Common myeloid progenitor, CD34-positive (primary cell): ENCODE measurements at regions not wholly inside any gene's neighbourhood (a gene's known extent, or its start where the extent isn't known, plus 50 kb on each side); places are given as distances from the start of the nearest gene placed in this dataset.
"Not testable (repeated sequence)": the region's sequence is repeated elsewhere in the genome, so short reads cannot be mapped to it uniquely, and the experiment has no call there.

ENCODE experiments used
- CTCF ChIA-PET: fragments of 350-600 bp; sonication (Branson Sonifier 250); formaldehyde crosslinking; loops from one replicate; lab custom pipeline; 2021; ENCODE audit warnings: antibody characterized with exemption; lab: Charles Lee
- POLR2A ChIA-PET: fragments of 350-600 bp; sonication (Branson Sonifier 250); formaldehyde crosslinking; loops from one replicate; lab custom pipeline; 2021; ENCODE audit warnings: antibody characterized with exemption; lab: Charles Lee
- DNase-seq, 3 donors: peaks; one replicate each; pipeline versions ENCODE4 v3.0.0 to v3.0.0-alpha.2; 2013
- H3K27ac ChIP-seq, 2 experiments: 1 replicate in 1 of 2; 2 replicates in 1 of 2; pipeline ENCODE4 v1.7.0; 2013; ENCODE audit warnings: inconsistent platforms in 2 of 2, low read length in 2 of 2, mild to moderate bottlenecking in 2 of 2, low read depth in 1 of 2, moderate library complexity in 1 of 2; ENCODE audit not compliant: severe bottlenecking in 2 of 2, insufficient read depth in 1 of 2, poor library complexity in 1 of 2
- H3K27me3 ChIP-seq, 5 experiments: replicated peaks in 2 of 5; 1 replicate in 3 of 5; 2 replicates in 2 of 5; pipeline versions ENCODE4 v1.6.1 to v1.7.0; 2013; ENCODE audit warnings: low read length in 4 of 5, mild to moderate bottlenecking in 2 of 5, moderate library complexity in 2 of 5, inconsistent platforms in 1 of 5; ENCODE audit not compliant: insufficient read depth in 5 of 5, control insufficient read depth in 4 of 5
- H3K36me3 ChIP-seq, 4 experiments: 1 replicate in 2 of 4; 2 replicates in 2 of 4; pipeline versions ENCODE4 v1.6.1 to v1.7.0; 2013; ENCODE audit warnings: low read length in 3 of 4, control low read depth in 1 of 4, mild to moderate bottlenecking in 1 of 4; ENCODE audit not compliant: control insufficient read depth in 4 of 4, insufficient read depth in 4 of 4
- H3K4me1 ChIP-seq, 4 experiments: 1 replicate in 3 of 4; 2 replicates in 1 of 4; pipeline versions ENCODE4 v1.6.1 to v1.7.1; 2013; ENCODE audit warnings: low read length in 3 of 4, mild to moderate bottlenecking in 3 of 4, control low read depth in 1 of 4, inconsistent platforms in 1 of 4, moderate library complexity in 1 of 4; ENCODE audit not compliant: control insufficient read depth in 4 of 4, insufficient read depth in 4 of 4; ENCODE audit errors: control extremely low read depth in 1 of 4
- H3K4me3 ChIP-seq, 7 experiments: 1 replicate in 4 of 7; 2 replicates in 3 of 7; pipeline versions ENCODE4 v1.5.1 to v1.7.0; 2013; ENCODE audit warnings: mild to moderate bottlenecking in 7 of 7, low read length in 6 of 7, moderate library complexity in 6 of 7, inconsistent platforms in 2 of 7, low read depth in 2 of 7, control low read depth in 1 of 7; ENCODE audit not compliant: insufficient read depth in 4 of 7, control insufficient read depth in 1 of 7; ENCODE audit errors: extremely low read depth in 1 of 7
- H3K9me3 ChIP-seq, 5 experiments: 1 replicate in 4 of 5; 2 replicates in 1 of 5; pipeline versions ENCODE4 v1.6.1 to v1.7.1; 2013; ENCODE audit warnings: low read length in 4 of 5, mild to moderate bottlenecking in 2 of 5, inconsistent platforms in 1 of 5, low read depth in 1 of 5, moderate library complexity in 1 of 5; ENCODE audit not compliant: control insufficient read depth in 4 of 5, insufficient read depth in 2 of 5; ENCODE audit errors: control extremely low read depth in 1 of 5
- WGBS: methylation state at CpG from one replicate; pipeline ENCODE4 v1.1.5; 2013; ENCODE audit not compliant: insufficient coverage; 5-methylcytosine and 5-hydroxymethylcytosine counted together

DNA sequence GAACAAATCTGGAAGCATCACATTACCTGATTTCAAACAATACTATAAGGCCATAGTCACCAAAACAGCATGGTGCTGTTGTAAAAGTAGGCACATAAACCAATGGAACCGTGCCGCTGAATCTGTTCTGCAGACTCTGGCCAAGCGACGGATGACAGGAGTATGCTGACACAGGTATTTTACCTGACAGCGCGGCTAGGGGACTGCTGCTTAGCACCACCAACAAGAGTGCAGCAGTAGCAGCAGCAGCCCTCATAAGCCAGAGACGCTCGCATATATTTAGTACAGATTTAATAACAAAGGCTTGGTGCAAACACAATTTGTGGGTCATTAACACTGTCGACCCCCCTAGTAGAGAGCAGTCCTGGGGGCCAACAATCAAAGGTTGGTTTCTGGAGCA is 677.6 kb upstream of the LMO3 start:
- DNase-seq: no peak
- Histone ChIP-seq H3K36me3 (no peaks in the 10 kb centered on the region), H3K4me3 (no peak overlapping the region), H3K9me3 (peaks cover 0 to 4% (median 0%) of the 10 kb centered on the region in 5 experiments), H3K27ac (no peak overlapping the region), H3K4me1 (no peaks in the 10 kb centered on the region), H3K27me3 (no peaks in the 10 kb centered on the region)
- POLR2A ChIA-PET: no interaction called here
- WGBS: 94% methylated on average over 9 of the region's 9 CpGs
- CTCF ChIA-PET: no interaction called here

DNA sequence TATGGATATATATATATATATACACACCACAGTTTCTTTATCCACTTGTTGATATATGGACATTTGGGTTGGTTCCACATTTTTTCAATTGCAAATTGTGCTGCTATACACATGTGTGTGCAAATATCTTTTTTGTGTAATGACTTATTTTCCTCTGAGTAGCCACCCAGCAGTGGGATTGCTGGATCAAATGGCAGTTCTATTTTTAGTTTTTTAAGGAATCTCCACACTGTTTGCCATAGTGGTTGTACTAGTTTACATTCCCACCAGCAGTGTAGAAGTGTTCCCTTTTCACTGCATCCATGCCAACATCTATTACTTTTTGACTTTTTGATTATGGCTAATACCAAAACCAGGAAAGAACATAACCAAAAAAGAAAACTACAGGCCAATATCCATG is 676.2 kb upstream of the LMO3 start:
- H3K4me3 ChIP-seq, H3K4me1 ChIP-seq, DNase-seq, H3K9me3 ChIP-seq, H3K27me3 ChIP-seq, H3K27ac ChIP-seq, H3K36me3 ChIP-seq, POLR2A ChIA-PET, CTCF ChIA-PET: not testable (repeated sequence)

DNA sequence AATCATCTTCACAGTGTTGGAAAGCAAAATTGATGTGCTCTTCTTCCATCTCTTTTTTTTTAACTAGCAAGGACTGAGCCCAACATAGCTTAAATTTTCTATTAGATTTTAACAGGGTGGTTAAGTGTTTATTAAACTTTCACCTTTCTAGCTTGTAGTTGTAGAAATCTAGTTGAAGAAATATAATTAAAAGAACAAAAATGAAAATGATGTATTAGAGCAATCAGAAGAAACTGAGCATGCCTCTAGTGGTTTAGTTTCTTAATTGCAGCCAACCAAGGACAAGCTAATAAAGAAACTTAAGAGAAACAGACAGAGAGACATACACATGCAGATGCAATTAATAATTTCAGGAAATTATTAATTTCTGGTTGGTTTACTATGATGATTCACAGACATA is 673.0 kb upstream of the LMO3 start:
- no peaks in the 10 kb centered on the region for H3K36me3 ChIP-seq
- ChIA-PET CTCF (no interaction called here), POLR2A (no interaction called here)
- no peaks in the 10 kb centered on the region for H3K9me3 ChIP-seq
- H3K4me3 ChIP-seq: no peak overlapping the region
- no peak for DNase-seq
- no peak overlapping the region for H3K27ac ChIP-seq
- H3K27me3 ChIP-seq: no peaks in the 10 kb centered on the region
- H3K4me1 ChIP-seq: no peaks in the 10 kb centered on the region

DNA sequence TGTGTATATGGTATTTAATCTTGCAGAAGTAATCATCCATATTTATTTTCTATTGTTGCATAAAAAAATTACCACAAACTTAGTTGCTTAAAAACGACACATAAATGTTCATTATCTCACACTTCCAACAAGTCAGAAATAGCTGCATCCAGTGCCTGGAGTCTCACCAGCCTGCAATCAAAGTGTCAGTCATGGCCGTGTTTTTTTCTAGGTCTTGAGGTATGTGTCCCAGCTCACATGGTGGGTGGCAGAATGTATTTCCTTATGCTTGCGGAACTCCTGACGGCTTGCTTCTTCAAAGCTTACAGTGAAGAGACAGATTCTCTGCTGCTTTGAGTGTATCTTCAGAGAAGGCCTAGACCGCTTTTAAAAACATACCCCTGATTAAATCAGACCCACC is 670.2 kb upstream of the LMO3 start:
- Histone ChIP-seq H3K9me3 (no peaks in the 10 kb centered on the region), H3K27me3 (no peaks in the 10 kb centered on the region), H3K36me3 (no peaks in the 10 kb centered on the region), H3K4me1 (no peaks in the 10 kb centered on the region), H3K4me3 (no peak overlapping the region), H3K27ac (no peak overlapping the region)
- ChIA-PET CTCF (no interaction called here), POLR2A (no interaction called here)
- WGBS: 85% methylated on average over 4 of the region's 5 CpGs
- no peak for DNase-seq

DNA sequence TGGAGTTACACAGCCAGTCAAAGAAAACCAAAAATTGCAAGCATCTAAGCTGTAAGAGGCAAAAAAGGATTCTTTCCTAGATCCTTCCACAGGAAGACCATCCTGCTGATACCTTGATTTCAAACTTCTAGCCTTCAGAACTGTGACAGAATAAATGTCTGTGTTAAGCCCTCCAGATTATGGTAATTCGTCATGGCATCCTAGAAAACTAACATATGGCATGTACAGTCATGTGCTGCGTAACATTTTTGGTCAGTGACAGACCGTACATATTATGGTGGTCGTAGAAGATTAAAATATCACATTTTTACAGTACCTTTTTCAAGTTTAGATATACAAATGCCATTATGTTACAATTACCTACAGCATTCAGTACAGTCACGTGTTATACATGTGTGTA is 660.9 kb upstream of the LMO3 start:
- POLR2A ChIA-PET: no interaction called here
- Histone ChIP-seq H3K4me3 (no peak overlapping the region), H3K9me3 (no peaks in the 10 kb centered on the region), H3K36me3 (no peaks in the 10 kb centered on the region), H3K27ac (no peak overlapping the region), H3K4me1 (no peaks in the 10 kb centered on the region), H3K27me3 (no peaks in the 10 kb centered on the region)
- DNase-seq: no peak
- CTCF ChIA-PET: no interaction called here
- 100% methylated on average over 1 of the region's 5 CpGs for WGBS

DNA sequence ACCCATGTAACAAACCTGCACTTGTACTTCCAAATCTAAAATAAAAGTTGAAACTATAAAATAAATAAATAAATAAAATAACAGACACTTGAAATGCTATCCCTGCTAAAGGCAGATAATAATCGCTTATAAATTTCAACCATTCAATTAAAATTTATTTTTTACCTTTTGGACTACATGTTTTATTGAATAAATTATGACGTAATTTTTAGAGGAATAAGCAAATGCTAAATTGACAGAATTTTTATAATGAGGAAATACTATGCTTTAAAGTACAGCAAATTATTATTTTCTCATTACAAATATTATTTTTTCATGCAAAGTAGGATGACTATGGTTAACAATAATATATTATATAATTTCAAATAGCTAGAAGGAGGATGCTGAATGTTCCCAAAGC is 658.6 kb upstream of the LMO3 start:
- H3K27ac ChIP-seq: no peak overlapping the region
- H3K4me3 ChIP-seq: no peak overlapping the region
- H3K9me3 ChIP-seq: no peaks in the 10 kb centered on the region
- POLR2A ChIA-PET: no interaction called here
- CTCF ChIA-PET: no interaction called here
- WGBS: no CpG with 5 or more reads among the region's 2 CpGs
- H3K36me3 ChIP-seq: no peaks in the 10 kb centered on the region
- no peaks in the 10 kb centered on the region for H3K27me3 ChIP-seq
- no peak for DNase-seq
- H3K4me1 ChIP-seq: no peaks in the 10 kb centered on the region

DNA sequence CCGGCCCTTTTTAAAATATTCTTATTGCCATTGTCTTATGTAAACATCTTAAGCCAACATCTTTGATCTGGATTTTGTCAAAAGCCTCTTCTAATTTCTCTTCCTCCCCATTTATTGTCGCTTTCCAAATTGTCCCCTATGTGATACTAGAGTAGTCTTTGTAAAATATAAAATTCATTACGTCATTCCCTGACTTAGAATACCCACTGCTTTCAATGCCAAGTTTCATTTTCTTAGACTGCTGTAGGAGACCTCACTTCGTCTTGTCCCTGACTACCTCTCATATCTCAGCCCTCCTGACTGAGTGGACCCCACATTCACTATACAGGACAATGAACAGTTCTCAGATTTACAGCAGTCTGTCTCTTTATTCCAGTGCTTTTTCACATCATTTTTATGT is 633.9 kb upstream of the LMO3 start:
- Histone ChIP-seq H3K27me3 (no peaks in the 10 kb centered on the region), H3K27ac (no peak overlapping the region), H3K9me3 (no peaks in the 10 kb centered on the region), H3K36me3 (no peaks in the 10 kb centered on the region), H3K4me3 (no peak overlapping the region), H3K4me1 (no peaks in the 10 kb centered on the region)
- DNase-seq: no peak
- ChIA-PET CTCF (no interaction called here), POLR2A (no interaction called here)
- 100% methylated on average over 2 of the region's 4 CpGs for WGBS

DNA sequence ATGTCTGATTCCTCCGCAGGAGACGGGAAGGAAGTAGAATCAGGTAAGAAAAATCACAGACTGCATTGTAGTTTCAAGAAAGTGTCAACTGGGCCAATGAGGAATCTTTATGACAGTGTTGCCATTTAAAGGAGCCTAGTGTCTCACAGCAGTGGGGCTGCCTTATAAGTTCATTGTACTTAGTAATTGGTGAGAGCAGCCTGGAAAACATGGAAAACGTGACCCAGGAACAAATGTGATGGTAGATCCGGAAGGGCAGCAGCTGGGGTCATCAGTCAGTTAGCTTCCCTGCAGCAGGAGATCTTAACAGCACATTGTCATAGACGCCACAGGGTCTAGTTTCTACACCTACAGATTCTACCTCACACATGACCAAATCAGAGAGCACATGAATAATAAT is 630.0 kb upstream of the LMO3 start:
- DNase-seq: no peak
- 94% methylated on average over 3 of the region's 5 CpGs for WGBS
- H3K27ac ChIP-seq: no peak overlapping the region
- H3K36me3 ChIP-seq: no peaks in the 10 kb centered on the region
- ChIA-PET CTCF (no interaction called here), POLR2A (no interaction called here)
- peaks cover 0 to 2% (median 0%) of the 10 kb centered on the region in 5 experiments for H3K9me3 ChIP-seq
- H3K27me3 ChIP-seq: no peaks in the 10 kb centered on the region
- no peak overlapping the region for H3K4me3 ChIP-seq
- H3K4me1 ChIP-seq: no peaks in the 10 kb centered on the region
